KMS-11 (cell line): ENCODE measurements at regions not wholly inside any gene's neighbourhood (a gene's known extent, or its start where the extent isn't known, plus 50 kb on each side); places are given as distances from the start of the nearest gene placed in this dataset.

ENCODE experiments used
- H2AFZ ChIP-seq: fragments of 200-600 bp; sonication (generic); 2 replicates; pipeline ENCODE4 v1.6.1; 2016; ENCODE audit warnings: antibody characterized with exemption, mixed run types, low read depth
- H3K27ac ChIP-seq: fragments of 200-600 bp; sonication (generic); 2 replicates; pipeline ENCODE4 v1.6.1; 2016; ENCODE audit warnings: mild to moderate bottlenecking, mixed run types
- H3K27me3 ChIP-seq: fragments of 200-600 bp; sonication (generic); 2 replicates; pipeline ENCODE4 v1.6.1; 2017; ENCODE audit warnings: mild to moderate bottlenecking, low read depth, mixed run types, moderate library complexity; ENCODE audit not compliant: insufficient read depth
- H3K36me3 ChIP-seq: fragments of 200-600 bp; sonication (generic); 2 replicates; pipeline ENCODE4 v1.6.1; 2017; ENCODE audit warnings: mild to moderate bottlenecking, mixed run types; ENCODE audit not compliant: insufficient read depth
- H3K4me1 ChIP-seq: fragments of 200-600 bp; sonication (generic); 2 replicates; pipeline ENCODE4 v1.6.1; 2016; ENCODE audit warnings: mild to moderate bottlenecking, low read depth, mixed run types; ENCODE audit not compliant: poor library complexity, severe bottlenecking
- H3K4me2 ChIP-seq: fragments of 200-600 bp; sonication (generic); 2 replicates; pipeline ENCODE4 v1.7.0; 2016; ENCODE audit warnings: mild to moderate bottlenecking, mixed run types
- H3K4me3 ChIP-seq: fragments of 200-600 bp; sonication (generic); IDR thresholded peaks from 2 replicates; pipeline ENCODE4 v1.6.1; 2017; ENCODE audit warnings: low read depth, low read length, mixed read lengths; ENCODE audit not compliant: insufficient read depth
- H3K79me2 ChIP-seq: fragments of 200-600 bp; sonication (generic); 2 replicates; pipeline ENCODE4 v1.6.1; 2016; ENCODE audit warnings: low read depth, mixed run types; ENCODE audit not compliant: insufficient read depth
- H3K9ac ChIP-seq: fragments of 200-600 bp; sonication (generic); 2 replicates; pipeline ENCODE4 v1.6.1; 2016; ENCODE audit warnings: mild to moderate bottlenecking, mixed run types
- H4K20me1 ChIP-seq: fragments of 200-600 bp; sonication (generic); 2 replicates; pipeline ENCODE4 v1.6.1; 2016; ENCODE audit warnings: mild to moderate bottlenecking, mixed run types; ENCODE audit not compliant: insufficient read depth
- CTCF ChIP-seq: fragments of 200-600 bp; sonication (generic); conservative IDR thresholded peaks from 2 replicates; pipeline ENCODE4 v1.6.1; 2017; ENCODE audit warnings: low read depth, mild to moderate bottlenecking, antibody characterized with exemption, low read length, moderate library complexity, mixed read lengths

DNA sequence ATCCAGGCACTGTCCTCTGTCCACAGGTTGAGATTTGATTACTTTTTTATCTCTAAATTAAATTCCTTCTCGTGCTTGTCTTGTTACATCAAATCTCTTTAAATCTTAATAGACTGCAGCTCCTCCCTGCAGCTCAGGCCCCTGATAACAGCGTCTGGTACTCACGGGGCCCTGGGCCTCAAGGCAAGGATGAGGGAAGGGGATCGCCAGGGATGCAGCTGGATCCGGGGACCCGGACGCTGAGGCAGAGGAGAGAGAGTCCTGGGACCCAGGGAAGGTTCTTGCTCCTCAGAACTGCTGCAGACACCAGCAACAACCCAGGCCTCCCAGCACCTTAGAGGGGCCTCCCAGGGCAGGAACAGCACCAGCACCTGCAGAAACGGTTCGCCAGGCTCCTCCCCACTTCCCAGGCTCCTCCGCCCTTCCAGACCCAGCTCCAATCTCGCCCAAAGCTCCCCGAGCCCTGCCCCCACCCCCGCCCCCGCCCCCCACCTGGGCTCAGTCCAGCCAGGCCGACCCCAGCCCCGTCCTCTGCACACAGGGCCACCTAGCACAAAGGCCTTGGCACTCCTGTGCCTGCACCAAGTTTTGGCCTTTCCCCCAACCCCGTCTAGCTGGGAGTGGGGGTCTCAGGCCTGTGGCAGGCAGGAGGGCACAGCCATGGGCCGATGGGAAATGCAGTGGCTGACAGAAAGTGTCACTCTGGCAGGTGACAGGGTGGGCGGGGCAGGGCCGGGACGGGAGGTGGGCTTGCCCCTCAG lies 60.3 kb upstream of the GALNT9 start:
- Histone ChIP-seq H3K4me1 (no peaks in the 10 kb centered on the region), H3K79me2 (no peaks in the 10 kb centered on the region), H4K20me1 (no peaks in the 10 kb centered on the region), H3K27ac (no peak overlapping the region), H3K4me3 (no peak overlapping the region), H3K4me2 (no peak overlapping the region), H3K27me3 (peaks cover 16% of the 10 kb centered on the region; the same call in 1 of the 2 replicates), H3K36me3 (no peaks in the 10 kb centered on the region), H2AFZ (no peak overlapping the region), H3K9ac (no peak overlapping the region)
- TF ChIP-seq CTCF = no peak

GRCh38 chr12:132389026-132389425 lies 59.6 kb upstream of the GALNT9 start:
- H3K27me3 ChIP-seq = peaks cover 16% of the 10 kb centered on the region; the same call in 1 of the 2 replicates

DNA sequence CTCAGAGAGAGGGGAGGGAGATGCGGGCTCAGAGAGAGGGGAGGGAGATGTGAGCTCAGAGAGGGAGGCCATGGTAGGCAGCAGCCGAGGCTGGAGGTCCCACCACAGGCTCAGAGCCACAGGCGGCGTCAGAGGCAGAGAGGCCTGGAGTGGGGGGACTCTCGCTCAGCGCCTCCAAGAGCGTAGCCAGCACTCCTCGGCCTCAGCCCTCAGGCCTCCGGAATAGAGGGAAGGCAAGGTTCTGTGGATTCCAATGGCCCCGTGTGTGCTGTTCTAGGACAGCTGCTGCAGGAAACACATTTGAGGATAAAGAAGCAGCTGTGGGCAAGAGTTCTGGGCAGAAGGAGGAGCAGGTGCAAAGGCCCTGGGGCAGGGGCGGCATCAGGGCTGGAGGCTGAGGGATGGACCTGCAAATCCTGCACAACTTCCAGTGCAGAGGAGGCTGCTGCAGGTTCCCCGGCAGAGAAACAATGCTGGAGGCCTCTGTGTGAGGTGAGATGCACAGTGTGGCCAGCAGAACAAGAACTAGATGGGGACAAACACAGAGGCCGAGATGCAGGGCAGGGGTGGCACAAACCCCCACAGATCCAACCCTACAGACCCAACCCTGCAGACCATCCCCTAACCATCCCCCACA lies 59.1 kb upstream of the GALNT9 start:
- Histone ChIP-seq H3K79me2 (no peaks in the 10 kb centered on the region), H3K27me3 (peaks cover 16% of the 10 kb centered on the region; the same call in 1 of the 2 replicates), H4K20me1 (no peaks in the 10 kb centered on the region), H3K27ac (no peak overlapping the region), H3K36me3 (no peaks in the 10 kb centered on the region), H3K9ac (no peak overlapping the region), H2AFZ (no peak overlapping the region), H3K4me2 (no peak overlapping the region), H3K4me1 (no peaks in the 10 kb centered on the region), H3K4me3 (no peak overlapping the region)
- TF ChIP-seq CTCF = no peak

More at GRCh38 chr12:132389026-132389425, 59.6 kb upstream of the GALNT9 start:
- Histone ChIP-seq H3K4me3 (no peak overlapping the region), H3K79me2 (no peaks in the 10 kb centered on the region), H3K36me3 (no peaks in the 10 kb centered on the region), H4K20me1 (no peaks in the 10 kb centered on the region), H3K4me2 (no peak overlapping the region), H3K4me1 (no peaks in the 10 kb centered on the region), H3K9ac (no peak overlapping the region), H3K27ac (no peak overlapping the region), H2AFZ (no peak overlapping the region)
- TF ChIP-seq CTCF = no peak

GRCh38 chr12:132386926-132387497 lies 57.6 kb upstream of the GALNT9 start:
- Histone ChIP-seq H3K4me2 (no peak overlapping the region), H3K4me3 (no peak overlapping the region), H3K36me3 (no peaks in the 10 kb centered on the region), H3K27ac (no peak overlapping the region), H3K4me1 (no peaks in the 10 kb centered on the region), H4K20me1 (no peaks in the 10 kb centered on the region), H3K27me3 (peaks cover 19% of the 10 kb centered on the region; the same call in 1 of the 2 replicates), H3K9ac (no peak overlapping the region), H3K79me2 (no peaks in the 10 kb centered on the region), H2AFZ (no peak overlapping the region)
- no peak for TF ChIP-seq CTCF
